ENCODE measurements at regions not wholly inside any gene's neighbourhood (a gene's known extent, or its start where the extent isn't known, plus 50 kb on each side); places are given as distances from the start of the nearest gene placed in this dataset.
A peak's percentile ranks its signal among the peaks of the same experiment; 100 is the strongest.

DNA sequence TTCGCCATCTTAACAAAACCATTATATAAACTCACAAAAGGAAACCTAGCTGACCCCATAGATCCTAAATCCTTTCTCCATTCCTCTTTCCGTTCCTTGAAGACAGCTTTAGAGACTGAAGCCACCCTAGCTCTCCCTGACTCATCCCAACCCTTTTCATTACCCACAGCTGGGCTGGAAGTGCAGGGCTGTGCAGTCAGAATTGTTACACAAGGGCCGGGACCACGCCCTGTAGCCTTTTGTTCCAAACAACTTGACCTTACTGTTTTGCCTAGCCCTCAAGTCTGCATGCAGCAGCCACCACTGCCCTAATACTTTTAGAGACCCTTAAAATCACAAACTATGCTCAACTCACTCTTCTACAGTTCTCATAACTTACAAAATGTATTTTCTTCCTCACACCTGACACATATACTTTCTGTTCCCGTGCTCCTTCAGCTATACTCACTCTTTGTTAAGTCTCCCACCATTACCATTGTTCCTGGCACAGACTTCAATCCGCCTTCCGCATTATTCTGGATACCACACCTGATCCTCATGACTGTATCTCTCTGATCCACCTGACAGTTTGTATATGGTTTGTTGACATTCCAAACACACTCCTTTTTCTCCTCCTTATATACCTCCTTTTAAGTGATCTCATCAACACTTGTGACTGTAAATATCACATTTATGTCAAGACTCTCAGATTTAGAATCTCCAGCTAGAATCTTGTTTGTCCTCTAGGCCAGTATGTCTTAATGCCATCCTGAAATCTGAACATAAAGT, 208.7 kb downstream of the KITLG start:
- no peak for DNase-seq

DNA sequence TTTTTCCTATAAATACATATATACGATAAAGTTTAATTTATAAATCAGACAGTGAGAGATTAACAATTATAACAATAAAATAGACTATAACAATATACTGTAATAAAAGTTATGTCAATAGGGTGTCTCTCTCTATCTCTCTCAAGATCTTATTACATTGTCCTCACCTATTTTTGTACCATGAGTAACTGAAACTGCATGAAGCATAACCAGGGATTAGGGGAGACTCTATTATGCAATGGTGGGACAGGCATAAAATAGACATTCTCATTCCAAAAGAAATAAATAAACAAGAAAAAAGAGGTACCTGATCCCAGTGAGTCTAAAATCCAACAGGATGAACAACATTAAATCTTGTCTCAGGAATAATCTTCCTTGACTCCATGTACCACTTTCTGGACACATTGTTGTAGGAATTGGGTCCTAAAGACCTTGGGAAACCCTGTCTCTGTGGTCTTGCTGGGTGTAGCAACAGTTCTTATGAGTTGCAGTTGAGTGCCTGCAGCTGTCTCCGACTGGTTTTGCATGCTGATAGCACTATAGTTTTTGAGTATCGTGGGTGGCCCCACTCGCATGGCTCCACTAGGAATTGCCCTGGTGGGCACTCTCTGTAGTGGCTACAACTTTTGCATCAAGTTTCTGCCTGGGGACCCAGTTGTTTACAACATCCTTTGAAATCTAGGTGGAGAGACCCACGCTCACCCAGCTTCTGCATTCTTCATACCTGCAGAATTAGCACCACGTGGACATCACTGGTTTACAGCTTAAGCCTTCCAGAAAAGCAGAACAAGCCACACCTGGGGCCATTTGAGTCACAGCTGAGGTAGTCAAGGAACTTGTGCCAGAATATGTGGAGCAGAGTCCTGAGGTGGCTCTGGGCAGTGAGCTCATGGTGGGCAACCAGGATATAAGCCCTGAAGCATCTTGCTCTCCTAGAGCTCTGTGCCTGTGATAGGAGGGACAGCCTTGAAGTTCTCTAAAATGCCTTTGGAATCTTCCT, 204.7 kb downstream of the KITLG start:
- DNase-seq: no peak

- DNase-seq: no peak
These were observed 202.3 kb downstream of the KITLG start for GRCh38 chr12:88377973-88378372.

DNA sequence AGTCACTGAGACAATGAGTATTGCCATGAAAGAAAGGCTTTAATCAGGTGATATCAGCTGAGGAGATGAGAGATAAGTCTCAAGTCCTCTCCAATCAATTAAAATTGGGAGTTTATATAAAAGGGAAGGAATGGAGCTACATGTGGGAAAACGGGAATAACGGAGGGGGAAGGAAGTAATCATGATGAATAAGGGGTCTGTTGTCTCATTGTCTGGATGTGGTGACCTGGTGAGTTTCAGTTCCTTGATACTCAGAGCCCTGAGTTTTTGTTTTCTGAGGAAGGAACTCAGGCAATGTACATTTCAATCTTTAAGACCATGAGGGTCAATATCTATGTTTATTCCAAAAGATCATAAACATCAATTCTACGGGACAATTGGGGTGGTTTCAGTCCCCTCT, 198.8 kb downstream of the KITLG start:
- DNase-seq: no peak

- DNase-seq: no peak
These were observed 196.9 kb downstream of the KITLG start for GRCh38 chr12:88383405-88383804.

DNA sequence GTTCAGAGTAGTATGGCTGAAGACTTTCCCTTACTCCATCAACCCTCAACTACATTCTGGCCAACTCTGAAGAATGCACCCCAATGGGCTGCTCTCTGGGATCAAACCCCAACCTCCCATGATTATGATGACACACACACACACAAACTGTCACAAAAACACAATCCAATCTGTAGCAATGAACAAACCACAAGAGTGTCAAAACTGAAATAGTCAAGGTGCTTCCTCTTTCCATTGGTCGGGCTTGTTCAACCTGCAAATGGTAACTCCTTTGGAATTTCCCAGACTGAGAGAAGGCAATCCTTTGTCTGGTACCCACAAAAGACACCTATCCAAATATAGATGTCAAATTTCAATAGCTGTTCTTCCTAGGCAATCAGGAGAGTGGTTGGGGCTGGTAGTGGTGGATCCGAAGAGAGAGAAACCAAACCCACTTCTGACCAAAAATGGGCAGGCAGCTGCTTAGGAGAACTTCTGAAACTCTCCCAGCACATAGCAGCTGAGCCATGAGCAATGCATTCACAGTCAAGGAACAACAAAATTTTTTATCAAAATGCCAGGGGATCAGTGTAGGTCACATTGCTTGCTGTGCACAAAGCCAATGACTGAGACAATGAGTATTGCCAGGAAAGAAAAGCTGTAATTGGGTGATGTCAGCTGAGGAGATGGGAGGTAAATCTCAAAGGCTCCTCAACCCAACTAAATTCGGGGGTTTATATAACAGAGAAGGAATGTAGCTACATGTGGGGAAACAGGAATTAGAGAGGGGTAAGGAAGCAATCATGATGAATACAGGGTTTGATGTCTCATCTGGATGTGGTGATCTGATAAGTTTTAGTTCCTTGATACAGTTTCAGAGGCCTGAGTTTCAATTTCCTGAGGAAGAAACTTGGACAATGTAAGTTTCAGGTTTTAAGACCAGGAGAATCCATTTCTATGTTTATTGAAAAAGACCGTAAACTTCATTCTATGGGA, 191.4 kb downstream of the KITLG start:
- DNase-seq: peak; percentile 2

DNA sequence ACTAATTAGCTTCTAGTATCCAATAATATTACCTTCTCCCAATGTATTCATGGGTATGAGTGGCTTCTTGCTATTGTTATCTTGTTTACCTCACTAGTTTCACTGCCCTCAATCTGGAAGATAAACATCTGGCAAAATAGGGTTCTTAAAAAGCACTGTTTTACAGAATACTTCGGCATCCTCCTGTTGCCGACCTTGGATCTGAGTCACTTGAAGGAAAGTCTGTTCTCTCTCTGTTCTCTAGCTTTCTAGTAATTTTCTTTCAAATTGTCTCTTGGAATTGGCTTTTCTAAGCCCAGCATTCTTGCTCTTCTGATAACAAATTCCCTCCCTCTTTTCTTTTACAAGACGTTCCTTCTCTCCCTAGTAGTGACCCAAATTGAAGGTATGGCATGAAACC, 189.5 kb downstream of the KITLG start:
- no peak for DNase-seq

DNA sequence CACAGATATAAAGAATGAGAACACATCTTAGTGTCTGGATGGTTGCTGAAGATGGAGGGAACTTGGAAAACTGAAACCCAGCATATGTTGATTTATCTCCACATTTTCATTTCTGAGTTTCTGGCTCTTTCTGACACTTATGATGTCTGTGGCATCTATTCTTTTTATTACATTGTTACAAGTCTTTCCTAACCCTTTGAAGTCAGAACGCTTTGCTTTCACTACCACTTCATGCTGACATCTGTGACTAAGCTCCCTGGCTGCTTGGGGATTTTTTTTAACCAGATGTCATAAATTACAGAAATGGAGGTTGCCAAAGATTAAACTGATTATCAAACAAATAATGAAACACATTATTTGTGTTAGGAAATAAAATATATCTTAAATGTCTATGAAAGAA, 188.7 kb downstream of the KITLG start:
- DNase-seq: peak; percentile 56

- DNase-seq: peak; percentile 46
These were observed 187.1 kb downstream of the KITLG start for GRCh38 chr12:88393017-88393767.

GRCh38 chr12:88398031-88398430, 182.2 kb downstream of the KITLG start:
- DNase-seq: no peak

DNA sequence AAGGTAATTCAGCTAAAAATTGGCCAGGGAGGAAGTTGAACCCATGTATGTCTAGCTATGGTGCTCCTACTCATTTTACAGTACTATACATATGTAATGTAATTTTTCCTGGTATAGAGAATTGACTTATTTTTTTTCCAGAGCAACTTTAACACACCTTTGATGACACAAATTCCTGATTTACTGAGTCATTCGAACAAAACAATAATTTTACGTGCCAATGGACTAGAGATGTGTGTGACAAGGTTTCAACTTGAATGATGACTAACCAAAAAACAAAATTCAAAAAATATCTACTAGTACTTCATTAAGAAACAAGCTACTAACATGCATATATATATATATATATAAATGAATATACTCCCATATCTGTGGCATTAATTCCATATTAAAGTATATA, 180.5 kb downstream of the KITLG start:
- no peak for DNase-seq

GRCh38 chr12:88400302-88400701, 180.0 kb downstream of the KITLG start:
- no peak for DNase-seq

DNA sequence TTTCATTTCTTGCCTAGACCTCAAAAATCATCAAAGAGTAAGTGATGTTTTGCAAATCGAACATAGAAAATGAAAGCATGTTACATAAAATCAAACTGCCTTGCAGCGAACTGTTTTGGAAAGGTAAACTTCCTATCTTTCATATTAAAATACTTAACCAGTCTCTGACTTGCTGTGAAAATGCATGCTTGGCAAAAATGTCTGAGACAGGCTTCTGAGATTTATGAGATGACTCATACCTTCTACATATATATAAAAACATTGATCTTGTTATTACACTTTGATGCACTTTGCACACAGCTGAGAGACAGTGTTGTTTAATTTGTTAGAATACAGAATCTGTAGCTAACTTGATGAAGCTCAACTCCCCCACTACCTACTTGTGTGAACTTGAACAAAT, 179.1 kb downstream of the KITLG start:
- peak; percentile 42 for DNase-seq

- DNase-seq: no peak
These were observed 173.4 kb downstream of the KITLG start for GRCh38 chr12:88406905-88407304.

GRCh38 chr12:88408823-88409222, 171.4 kb downstream of the KITLG start:
- DNase-seq: no peak

- DNase-seq: no peak
These were observed 171.0 kb downstream of the KITLG start for GRCh38 chr12:88409257-88409656.

- DNase-seq: no peak
These were observed 168.6 kb downstream of the KITLG start for GRCh38 chr12:88411689-88412088.

DNA sequence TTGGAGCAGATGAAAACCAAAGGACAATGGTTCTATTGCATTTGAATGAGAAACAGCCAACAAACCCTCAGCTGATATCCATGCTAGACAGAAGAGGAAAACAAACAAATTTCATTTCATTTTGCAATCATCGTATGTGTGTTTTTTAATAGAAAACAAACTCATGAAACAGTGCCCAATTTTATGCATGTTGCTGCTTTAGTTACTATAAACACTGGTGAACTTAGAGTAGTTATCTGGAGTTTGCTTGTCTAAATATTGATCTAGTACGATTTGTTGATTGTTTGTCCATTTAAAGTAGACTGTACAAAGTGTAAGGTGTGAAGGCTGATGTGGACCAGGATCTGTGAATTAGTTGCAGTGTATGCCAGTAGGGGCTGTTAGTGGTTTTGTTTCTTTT, 166.6 kb downstream of the KITLG start:
- DNase-seq: no peak

- DNase-seq: no peak
These were observed 164.1 kb downstream of the KITLG start for GRCh38 chr12:88416155-88416554.

DNA sequence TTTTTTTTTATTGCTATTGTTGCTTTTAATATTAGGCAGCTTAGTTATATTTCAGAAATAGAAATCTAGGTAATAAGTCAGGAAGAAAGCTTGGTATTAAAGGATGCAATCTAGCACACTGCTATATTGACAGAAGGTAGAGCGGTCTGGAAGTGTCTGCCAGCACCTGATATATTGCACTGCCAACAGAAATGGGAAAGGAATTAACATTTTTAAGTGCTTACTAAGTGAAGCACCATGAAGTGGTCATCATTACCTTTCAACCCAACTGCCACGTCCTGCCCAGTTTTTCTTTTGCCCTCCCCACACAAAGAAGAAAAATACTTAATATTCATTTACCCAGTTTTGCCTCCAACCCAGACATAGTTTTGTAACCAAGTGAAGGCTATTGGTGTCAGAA, 163.5 kb downstream of the KITLG start:
- DNase-seq: no peak

GRCh38 chr12:88417531-88417930, 162.7 kb downstream of the KITLG start:
- DNase-seq: no peak

All from activated CD4-positive, alpha-beta T cell treated with anti-CD3 and anti-CD28 coated beads, Interleukin-2, amount 50 U/mL, for 16 hours (primary cell).